ENCODE measurements at regions not wholly inside any gene's neighbourhood (a gene's known extent, or its start where the extent isn't known, plus 50 kb on each side); places are given as distances from the start of the nearest gene placed in this dataset.

DNA sequence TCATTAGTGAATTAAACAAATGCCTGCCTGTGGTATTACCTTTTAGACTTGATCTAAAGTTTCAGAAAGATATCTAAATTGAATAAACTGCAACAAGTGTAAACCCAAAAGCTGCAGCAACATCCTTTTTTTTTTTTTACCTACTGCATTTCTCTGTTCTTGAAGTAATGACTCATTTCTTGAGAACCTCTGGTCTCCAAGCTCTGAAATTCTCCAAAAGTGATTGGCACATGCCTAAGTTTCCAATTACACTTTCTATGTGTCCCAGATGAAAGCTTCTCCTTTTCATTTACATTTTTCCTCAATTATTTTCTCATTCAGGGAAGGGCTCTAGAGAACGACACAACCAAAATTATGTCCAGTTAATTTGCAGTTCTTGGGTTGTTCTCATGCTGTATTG, 435.2 kb upstream of the DCN start:
- TF ChIP-seq TCF7L2 (IDR thresholded peaks at IDR 0.05; ENCODE audit: low read depth, low read length) (no peak), POLR2AphosphoS5 (IDR thresholded peaks at IDR 0.05; ENCODE audit: low read depth, low read length) (no peak), SIN3A (IDR thresholded peaks at IDR 0.05; ENCODE audit: borderline replicate concordance, insufficient read depth, low read depth, low read length) (no peak)
- TF ChIP-seq, protein P1, sequence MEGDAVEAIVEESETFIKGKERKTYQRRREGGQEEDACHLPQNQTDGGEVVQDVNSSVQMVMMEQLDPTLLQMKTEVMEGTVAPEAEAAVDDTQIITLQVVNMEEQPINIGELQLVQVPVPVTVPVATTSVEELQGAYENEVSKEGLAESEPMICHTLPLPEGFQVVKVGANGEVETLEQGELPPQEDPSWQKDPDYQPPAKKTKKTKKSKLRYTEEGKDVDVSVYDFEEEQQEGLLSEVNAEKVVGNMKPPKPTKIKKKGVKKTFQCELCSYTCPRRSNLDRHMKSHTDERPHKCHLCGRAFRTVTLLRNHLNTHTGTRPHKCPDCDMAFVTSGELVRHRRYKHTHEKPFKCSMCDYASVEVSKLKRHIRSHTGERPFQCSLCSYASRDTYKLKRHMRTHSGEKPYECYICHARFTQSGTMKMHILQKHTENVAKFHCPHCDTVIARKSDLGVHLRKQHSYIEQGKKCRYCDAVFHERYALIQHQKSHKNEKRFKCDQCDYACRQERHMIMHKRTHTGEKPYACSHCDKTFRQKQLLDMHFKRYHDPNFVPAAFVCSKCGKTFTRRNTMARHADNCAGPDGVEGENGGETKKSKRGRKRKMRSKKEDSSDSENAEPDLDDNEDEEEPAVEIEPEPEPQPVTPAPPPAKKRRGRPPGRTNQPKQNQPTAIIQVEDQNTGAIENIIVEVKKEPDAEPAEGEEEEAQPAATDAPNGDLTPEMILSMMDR (IDR thresholded peaks at IDR 0.05), result no peak
